ENCODE measurements at regions not wholly inside any gene's neighbourhood (a gene's known extent, or its start where the extent isn't known, plus 50 kb on each side); places are given as distances from the start of the nearest gene placed in this dataset.
A peak's percentile ranks its signal among the peaks of the same experiment; 100 is the strongest.

- H3K4me2 ChIP-seq = no peak overlapping the region
- no peaks in the 10 kb centered on the region for H4K20me1 ChIP-seq
- no peaks in the 10 kb centered on the region for H3K27me3 ChIP-seq
- no peak overlapping the region for H3K9ac ChIP-seq
- peaks cover 0 to 16% (median 0%) of the 10 kb centered on the region in 11 experiments; a peak in 7 of 22 replicates for H3K9me3 ChIP-seq (replicated peaks in 1 of 11)
- TF ChIP-seq Cebpa-rat (IDR thresholded peaks at IDR 0.05) = no peak
- no peak overlapping the region for H3K4me3 ChIP-seq
- no peaks in the 10 kb centered on the region for H3K36me3 ChIP-seq
- no peak overlapping the region for H3K27ac ChIP-seq
- no peaks in the 10 kb centered on the region for H3K4me1 ChIP-seq
Observed at GRCh38 chr7:88540012-88540411, 219.5 kb upstream of the ZNF804B start.

- no peak overlapping the region for H3K27ac ChIP-seq
- H3K4me3 ChIP-seq = no peak overlapping the region
- H3K9me3 ChIP-seq (replicated peaks in 1 of 11) = peaks cover 0 to 16% (median 0%) of the 10 kb centered on the region in 11 experiments; a peak in 7 of 22 replicates
- no peaks in the 10 kb centered on the region for H3K36me3 ChIP-seq
- H4K20me1 ChIP-seq = no peaks in the 10 kb centered on the region
- no peaks in the 10 kb centered on the region for H3K27me3 ChIP-seq
- no peak overlapping the region for H3K9ac ChIP-seq
- no peak overlapping the region for H3K4me2 ChIP-seq
- no peak for TF ChIP-seq Cebpa-rat (IDR thresholded peaks at IDR 0.05)
- H3K4me1 ChIP-seq = no peaks in the 10 kb centered on the region
Observed at GRCh38 chr7:88539518-88539917, 220.0 kb upstream of the ZNF804B start.

GRCh38 chr7:88523645-88524044 is 217.0 kb upstream of the STEAP4 start:
- Histone ChIP-seq H3K4me1 (peaks cover 0 to 15% (median 0%) of the 10 kb centered on the region in 10 experiments; a peak in 3 of 20 replicates), H3K9ac (no peak overlapping the region), H3K27ac (no peak overlapping the region), H3K27me3 (no peaks in the 10 kb centered on the region), H3K36me3 (no peaks in the 10 kb centered on the region), H3K4me2 (0 out of 22 replicates have a peak overlapping the region, but pooled peaks of 1 of the 11 experiments have one; percentile 22), H3K9me3 (replicated peaks in 1 of 11) (peaks cover 0 to 8% (median 0%) of the 10 kb centered on the region in 11 experiments; a peak in 2 of 22 replicates), H3K4me3 (no peak overlapping the region), H4K20me1 (no peaks in the 10 kb centered on the region)
- no peak for TF ChIP-seq Cebpa-rat (IDR thresholded peaks at IDR 0.05)

GRCh38 chr7:88522771-88523293 is 216.1 kb upstream of the STEAP4 start:
- H3K4me3 ChIP-seq = no peak overlapping the region
- TF ChIP-seq Cebpa-rat (IDR thresholded peaks at IDR 0.05) = no peak
- no peaks in the 10 kb centered on the region for H4K20me1 ChIP-seq
- H3K4me2 ChIP-seq = 0 out of 22 replicates have a peak overlapping the region, but pooled peaks of 1 of the 11 experiments have one; percentile 14
- H3K9ac ChIP-seq = no peak overlapping the region
- no peaks in the 10 kb centered on the region for H3K27me3 ChIP-seq
- peaks cover 0 to 8% (median 0%) of the 10 kb centered on the region in 11 experiments; a peak in 2 of 22 replicates for H3K9me3 ChIP-seq (replicated peaks in 1 of 11)
- no peak overlapping the region for H3K27ac ChIP-seq
- H3K36me3 ChIP-seq = no peaks in the 10 kb centered on the region
- peaks cover 0 to 15% (median 0%) of the 10 kb centered on the region in 10 experiments; a peak in 3 of 20 replicates for H3K4me1 ChIP-seq

GRCh38 chr7:88516429-88516828 is 209.7 kb upstream of the STEAP4 start:
- no peak for TF ChIP-seq Cebpa-rat (IDR thresholded peaks at IDR 0.05)
- H3K9ac ChIP-seq = no peak overlapping the region
- H3K4me2 ChIP-seq = no peak overlapping the region
- H3K36me3 ChIP-seq = no peaks in the 10 kb centered on the region
- H3K9me3 ChIP-seq (replicated peaks in 1 of 11) = no peaks in the 10 kb centered on the region
- no peak overlapping the region for H3K27ac ChIP-seq
- H3K27me3 ChIP-seq = no peaks in the 10 kb centered on the region
- H4K20me1 ChIP-seq = no peaks in the 10 kb centered on the region
- H3K4me3 ChIP-seq = no peak overlapping the region
- H3K4me1 ChIP-seq = no peaks in the 10 kb centered on the region

GRCh38 chr7:88515301-88515700 is 208.6 kb upstream of the STEAP4 start:
- no peak overlapping the region for H3K27ac ChIP-seq
- H3K36me3 ChIP-seq = no peaks in the 10 kb centered on the region
- no peak for TF ChIP-seq Cebpa-rat (IDR thresholded peaks at IDR 0.05)
- H3K9ac ChIP-seq = no peak overlapping the region
- no peaks in the 10 kb centered on the region for H3K27me3 ChIP-seq
- H3K9me3 ChIP-seq (replicated peaks in 1 of 11) = 0 out of 22 replicates have a peak, but pooled peaks cover 0 to 5% (median 0%) of the 10 kb centered on the region in 11 experiments
- no peak overlapping the region for H3K4me2 ChIP-seq
- H3K4me3 ChIP-seq = no peak overlapping the region
- no peaks in the 10 kb centered on the region for H4K20me1 ChIP-seq
- no peaks in the 10 kb centered on the region for H3K4me1 ChIP-seq

- no peaks in the 10 kb centered on the region for H3K27me3 ChIP-seq
- no peak overlapping the region for H3K4me2 ChIP-seq
- no peaks in the 10 kb centered on the region for H3K4me1 ChIP-seq
- H3K36me3 ChIP-seq = no peaks in the 10 kb centered on the region
- TF ChIP-seq Cebpa-rat (IDR thresholded peaks at IDR 0.05) = no peak
- H4K20me1 ChIP-seq = no peaks in the 10 kb centered on the region
- H3K4me3 ChIP-seq = no peak overlapping the region
- no peak overlapping the region for H3K27ac ChIP-seq
- no peak overlapping the region for H3K9ac ChIP-seq
- 0 out of 22 replicates have a peak, but pooled peaks cover 0 to 5% (median 0%) of the 10 kb centered on the region in 11 experiments for H3K9me3 ChIP-seq (replicated peaks in 1 of 11)
Observed at GRCh38 chr7:88509341-88509740, 202.6 kb upstream of the STEAP4 start.

GRCh38 chr7:88500131-88500530 is 193.4 kb upstream of the STEAP4 start:
- Histone ChIP-seq H3K27me3 (no peaks in the 10 kb centered on the region), H4K20me1 (no peaks in the 10 kb centered on the region), H3K36me3 (no peaks in the 10 kb centered on the region), H3K4me3 (no peak overlapping the region), H3K9ac (no peak overlapping the region), H3K27ac (no peak overlapping the region), H3K9me3 (replicated peaks in 1 of 11) (no peaks in the 10 kb centered on the region), H3K4me2 (no peak overlapping the region), H3K4me1 (no peaks in the 10 kb centered on the region)
- TF ChIP-seq Cebpa-rat (IDR thresholded peaks at IDR 0.05) = no peak

GRCh38 chr7:88495881-88496725 is 189.4 kb upstream of the STEAP4 start:
- no peaks in the 10 kb centered on the region for H3K9me3 ChIP-seq (replicated peaks in 1 of 11)
- no peaks in the 10 kb centered on the region for H3K36me3 ChIP-seq
- H3K4me2 ChIP-seq = no peak overlapping the region
- H3K4me3 ChIP-seq = no peak overlapping the region
- no peaks in the 10 kb centered on the region; a peak in 1 of 20 replicates for H3K4me1 ChIP-seq
- TF ChIP-seq Cebpa-rat (IDR thresholded peaks at IDR 0.05) = no peak
- H3K27me3 ChIP-seq = no peaks in the 10 kb centered on the region
- no peak overlapping the region for H3K9ac ChIP-seq
- no peak overlapping the region for H3K27ac ChIP-seq
- no peaks in the 10 kb centered on the region for H4K20me1 ChIP-seq
